Stimulated activated naive CD8-positive, alpha-beta T cell treated with anti-CD3 and anti-CD28 coated beads, Interleukin-15, Interleukin-2, amounts not matched to agents 100 U/mL and 50 U/mL, for 24 hours (primary cell): ENCODE measurements at regions not wholly inside any gene's neighbourhood (a gene's known extent, or its start where the extent isn't known, plus 50 kb on each side); places are given as distances from the start of the nearest gene placed in this dataset.

Experiments
- ATAC-seq: fragments of 150-1000 bp; cut with Tn5 transposase; one replicate; pipeline ENCODE4 v1.10.0; 2021
- DNase-seq: peaks from one replicate; pipeline ENCODE4 v3.0.0; 2021

GRCh38 chr2:176729706-176730569 is 460.7 kb downstream of the MTX2 start:
- ATAC-seq = no peak
- DNase-seq = no peak

GRCh38 chr2:176732780-176733179 is 463.5 kb downstream of the MTX2 start:
- ATAC-seq (no peak), DNase-seq (no peak)

GRCh38 chr2:176733698-176734430 is 464.6 kb downstream of the MTX2 start:
- DNase-seq (no peak), ATAC-seq (no peak)

- ATAC-seq (no peak), DNase-seq (no peak)
These were observed 465.6 kb downstream of the MTX2 start for GRCh38 chr2:176734868-176735267.

GRCh38 chr2:176742271-176742670 is 470.3 kb upstream of the HNRNPA3 start:
- ATAC-seq = no peak
- DNase-seq = no peak

- DNase-seq (no peak), ATAC-seq (no peak)
These were observed 468.9 kb upstream of the HNRNPA3 start for GRCh38 chr2:176743671-176744070.

- ATAC-seq = no peak
- DNase-seq = no peak
These were observed 468.4 kb upstream of the HNRNPA3 start for GRCh38 chr2:176744146-176744545.

GRCh38 chr2:176745543-176746200 is 466.9 kb upstream of the HNRNPA3 start:
- ATAC-seq (no peak), DNase-seq (no peak)

GRCh38 chr2:176746411-176746810 is 466.2 kb upstream of the HNRNPA3 start:
- no peak for DNase-seq
- no peak for ATAC-seq

- DNase-seq (no peak), ATAC-seq (no peak)
These were observed 465.1 kb upstream of the HNRNPA3 start for GRCh38 chr2:176747506-176747905.

GRCh38 chr2:176747928-176748327 is 464.7 kb upstream of the HNRNPA3 start:
- ATAC-seq (no peak), DNase-seq (no peak)

- no peak for ATAC-seq
- no peak for DNase-seq
These were observed 463.9 kb upstream of the HNRNPA3 start for GRCh38 chr2:176748662-176749061.

GRCh38 chr2:176751314-176752227 is 461.0 kb upstream of the HNRNPA3 start:
- DNase-seq (no peak), ATAC-seq (no peak)

- DNase-seq (no peak), ATAC-seq (no peak)
These were observed 460.3 kb upstream of the HNRNPA3 start for GRCh38 chr2:176752295-176752694.

GRCh38 chr2:176753205-176753604 is 459.4 kb upstream of the HNRNPA3 start:
- no peak for ATAC-seq
- no peak for DNase-seq

GRCh38 chr2:176753752-176754474 is 458.7 kb upstream of the HNRNPA3 start:
- DNase-seq (no peak), ATAC-seq (peak; percentile 43)

- ATAC-seq (no peak), DNase-seq (no peak)
These were observed 457.0 kb upstream of the HNRNPA3 start for GRCh38 chr2:176755537-176756135.

GRCh38 chr2:176758426-176758825 is 454.2 kb upstream of the HNRNPA3 start:
- ATAC-seq (no peak), DNase-seq (no peak)

- DNase-seq = no peak
- ATAC-seq = no peak
These were observed 452.2 kb upstream of the HNRNPA3 start for GRCh38 chr2:176760439-176760838.

- no peak for ATAC-seq
- DNase-seq = no peak
These were observed 449.5 kb upstream of the HNRNPA3 start for GRCh38 chr2:176763130-176763529.
